ENCODE measurements at regions not wholly inside any gene's neighbourhood (a gene's known extent, or its start where the extent isn't known, plus 50 kb on each side); places are given as distances from the start of the nearest gene placed in this dataset.
"Not testable (repeated sequence)": the region's sequence is repeated elsewhere in the genome, so short reads cannot be mapped to it uniquely, and the experiment has no call there.

GRCh38 chr6:109912952-109913351 lies 65.2 kb upstream of the GPR6 start:
- no peaks in the 10 kb centered on the region for H3K36me3 ChIP-seq (ENCODE audit: low read depth)
- no peak overlapping the region for H3K4me3 ChIP-seq
- intact Hi-C loops (cut with DNase I, micrococcal nuclease) = no loop called here
- ATAC-seq (no peak), DNase-seq (no peak)
- TF ChIP-seq, protein P1, sequence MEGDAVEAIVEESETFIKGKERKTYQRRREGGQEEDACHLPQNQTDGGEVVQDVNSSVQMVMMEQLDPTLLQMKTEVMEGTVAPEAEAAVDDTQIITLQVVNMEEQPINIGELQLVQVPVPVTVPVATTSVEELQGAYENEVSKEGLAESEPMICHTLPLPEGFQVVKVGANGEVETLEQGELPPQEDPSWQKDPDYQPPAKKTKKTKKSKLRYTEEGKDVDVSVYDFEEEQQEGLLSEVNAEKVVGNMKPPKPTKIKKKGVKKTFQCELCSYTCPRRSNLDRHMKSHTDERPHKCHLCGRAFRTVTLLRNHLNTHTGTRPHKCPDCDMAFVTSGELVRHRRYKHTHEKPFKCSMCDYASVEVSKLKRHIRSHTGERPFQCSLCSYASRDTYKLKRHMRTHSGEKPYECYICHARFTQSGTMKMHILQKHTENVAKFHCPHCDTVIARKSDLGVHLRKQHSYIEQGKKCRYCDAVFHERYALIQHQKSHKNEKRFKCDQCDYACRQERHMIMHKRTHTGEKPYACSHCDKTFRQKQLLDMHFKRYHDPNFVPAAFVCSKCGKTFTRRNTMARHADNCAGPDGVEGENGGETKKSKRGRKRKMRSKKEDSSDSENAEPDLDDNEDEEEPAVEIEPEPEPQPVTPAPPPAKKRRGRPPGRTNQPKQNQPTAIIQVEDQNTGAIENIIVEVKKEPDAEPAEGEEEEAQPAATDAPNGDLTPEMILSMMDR (IDR thresholded peaks at IDR 0.05) = no peak
- no peaks in the 10 kb centered on the region for H3K9me3 ChIP-seq
- H3K4me1 ChIP-seq (ENCODE audit: low read depth) = no peaks in the 10 kb centered on the region

- H3K4me1 ChIP-seq (ENCODE audit: low read depth); H3K36me3 ChIP-seq (ENCODE audit: low read depth); DNase-seq; intact Hi-C loops (cut with DNase I, micrococcal nuclease); H3K9me3 ChIP-seq; ATAC-seq; H3K4me3 ChIP-seq: not testable (repeated sequence)
These were observed 62.4 kb upstream of the GPR6 start for GRCh38 chr6:109915748-109916147.

DNA sequence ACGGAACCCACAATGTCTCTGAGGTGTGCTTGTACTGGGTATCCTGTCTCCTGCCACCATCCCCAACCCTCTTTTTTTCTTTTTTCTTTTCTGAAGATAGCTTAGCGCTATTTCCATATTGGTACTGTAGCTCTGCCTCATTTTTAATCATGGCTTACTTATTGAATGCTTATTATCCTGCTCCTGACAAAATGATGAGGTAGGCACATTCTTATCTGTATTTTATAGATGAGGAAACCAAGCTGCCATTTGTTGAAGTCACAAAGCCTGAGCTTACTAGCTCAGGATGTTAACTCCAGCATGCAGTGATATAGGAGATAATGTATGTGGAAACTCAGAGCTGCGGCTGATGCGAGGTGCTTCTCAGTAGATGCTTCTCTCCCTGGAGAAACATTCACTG lies 61.4 kb upstream of the GPR6 start:
- Histone ChIP-seq H3K4me1 (ENCODE audit: low read depth) (no peaks in the 10 kb centered on the region), H3K9me3 (no peaks in the 10 kb centered on the region), H3K36me3 (ENCODE audit: low read depth) (no peaks in the 10 kb centered on the region), H3K4me3 (no peak overlapping the region)
- ATAC-seq = no peak
- TF ChIP-seq, protein P1 (IDR thresholded peaks at IDR 0.05) = no peak
- DNase-seq = no peak
- intact Hi-C loops (cut with DNase I, micrococcal nuclease) = no loop called here

DNA sequence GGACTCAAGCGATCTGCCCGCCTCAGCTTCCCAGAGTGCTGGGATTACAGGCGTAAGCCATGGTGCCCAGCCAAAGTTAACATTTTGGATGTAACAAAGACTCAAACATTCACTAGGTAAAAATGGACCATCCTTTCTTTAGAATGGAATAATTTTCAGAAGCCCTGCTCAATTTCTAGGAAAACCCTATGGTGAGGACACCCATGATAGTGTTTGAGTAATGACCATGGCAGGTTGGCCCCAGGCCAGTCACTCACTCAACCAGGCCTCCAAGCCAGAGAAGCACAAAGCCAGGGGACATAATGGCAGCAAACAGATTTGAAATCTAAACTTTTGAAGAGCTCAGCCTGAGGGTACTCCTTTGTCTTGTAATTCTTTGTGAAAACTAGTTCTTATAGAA lies 59.9 kb upstream of the GPR6 start:
- Histone ChIP-seq H3K4me3 (no peak overlapping the region), H3K36me3 (ENCODE audit: low read depth) (no peaks in the 10 kb centered on the region), H3K9me3 (no peaks in the 10 kb centered on the region), H3K4me1 (ENCODE audit: low read depth) (no peaks in the 10 kb centered on the region)
- TF ChIP-seq, protein P1 (IDR thresholded peaks at IDR 0.05) = no peak
- no peak for ATAC-seq
- intact Hi-C loops (cut with DNase I, micrococcal nuclease) = no loop called here
- no peak for DNase-seq

DNA sequence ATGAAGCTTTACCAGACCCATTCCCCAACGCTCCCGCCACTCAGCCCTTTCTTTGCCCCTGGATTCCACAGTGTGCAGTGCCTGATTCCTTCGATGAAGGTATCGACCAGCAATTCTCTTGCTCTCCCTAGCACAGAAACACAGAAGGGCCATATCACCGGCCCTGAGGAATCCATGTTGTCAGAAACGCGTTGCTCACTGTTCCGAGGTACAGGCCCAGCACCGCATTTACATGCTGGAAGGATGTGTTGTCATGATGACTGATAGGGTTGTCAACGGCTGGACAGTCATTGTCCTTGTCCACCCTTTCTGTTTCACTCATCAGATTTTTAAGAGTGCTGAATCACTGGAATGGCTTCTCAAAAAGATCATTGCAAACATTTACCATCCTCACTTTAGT lies 57.2 kb upstream of the GPR6 start:
- TF ChIP-seq, protein P1 (IDR thresholded peaks at IDR 0.05) = no peak
- no peak for DNase-seq
- no peak overlapping the region for H3K4me3 ChIP-seq
- no peaks in the 10 kb centered on the region for H3K4me1 ChIP-seq (ENCODE audit: low read depth)
- H3K9me3 ChIP-seq = no peaks in the 10 kb centered on the region
- H3K36me3 ChIP-seq (ENCODE audit: low read depth) = no peaks in the 10 kb centered on the region
- intact Hi-C loops (cut with DNase I, micrococcal nuclease) = no loop called here
- ATAC-seq = no peak

GRCh38 chr6:109922851-109923250 lies 55.3 kb upstream of the GPR6 start:
- Histone ChIP-seq H3K36me3 (ENCODE audit: low read depth) (no peaks in the 10 kb centered on the region), H3K4me1 (ENCODE audit: low read depth) (no peaks in the 10 kb centered on the region), H3K9me3 (no peaks in the 10 kb centered on the region), H3K4me3 (no peak overlapping the region)
- ATAC-seq (no peak), DNase-seq (no peak)
- TF ChIP-seq, protein P1 (IDR thresholded peaks at IDR 0.05) = no peak
- intact Hi-C loops (cut with DNase I, micrococcal nuclease) = no loop called here

Data from mucosa of descending colon (tissue), 3 donors.